ENCODE measurements at regions not wholly inside any gene's neighbourhood (a gene's known extent, or its start where the extent isn't known, plus 50 kb on each side); places are given as distances from the start of the nearest gene placed in this dataset.

DNA sequence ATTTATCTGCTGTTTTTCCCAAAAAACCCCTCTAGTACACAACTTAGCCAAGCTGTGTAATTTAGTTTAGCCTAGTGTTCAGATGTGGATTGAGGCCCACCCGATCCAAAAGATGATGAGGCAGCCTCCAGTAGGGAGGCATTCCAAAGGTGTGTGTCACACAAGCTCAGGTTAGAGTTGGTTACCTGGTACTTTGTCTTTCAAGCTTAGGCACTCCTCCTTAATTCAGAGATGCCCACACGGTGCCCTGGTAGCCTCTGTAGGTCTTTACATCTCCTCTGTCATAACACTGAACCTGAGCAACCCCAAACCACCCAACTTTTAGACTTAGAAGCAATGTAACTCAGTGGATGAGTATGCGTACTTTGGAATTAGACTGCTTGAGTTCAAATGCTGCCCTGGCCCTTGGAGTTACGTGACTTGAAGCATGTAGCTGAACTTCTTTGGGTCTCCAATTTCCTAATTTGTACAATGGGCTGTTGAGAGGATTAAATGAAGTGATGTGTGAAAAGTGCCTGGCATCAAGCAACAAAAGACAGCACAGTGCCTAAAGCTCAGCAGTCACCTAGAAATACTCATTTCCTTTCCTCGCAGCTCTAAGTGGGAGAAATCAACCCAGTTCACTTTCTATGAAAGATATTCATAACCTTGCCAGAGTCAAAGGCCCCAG is 284.6 kb upstream of the RARB start:
- TF ChIP-seq, protein P1, sequence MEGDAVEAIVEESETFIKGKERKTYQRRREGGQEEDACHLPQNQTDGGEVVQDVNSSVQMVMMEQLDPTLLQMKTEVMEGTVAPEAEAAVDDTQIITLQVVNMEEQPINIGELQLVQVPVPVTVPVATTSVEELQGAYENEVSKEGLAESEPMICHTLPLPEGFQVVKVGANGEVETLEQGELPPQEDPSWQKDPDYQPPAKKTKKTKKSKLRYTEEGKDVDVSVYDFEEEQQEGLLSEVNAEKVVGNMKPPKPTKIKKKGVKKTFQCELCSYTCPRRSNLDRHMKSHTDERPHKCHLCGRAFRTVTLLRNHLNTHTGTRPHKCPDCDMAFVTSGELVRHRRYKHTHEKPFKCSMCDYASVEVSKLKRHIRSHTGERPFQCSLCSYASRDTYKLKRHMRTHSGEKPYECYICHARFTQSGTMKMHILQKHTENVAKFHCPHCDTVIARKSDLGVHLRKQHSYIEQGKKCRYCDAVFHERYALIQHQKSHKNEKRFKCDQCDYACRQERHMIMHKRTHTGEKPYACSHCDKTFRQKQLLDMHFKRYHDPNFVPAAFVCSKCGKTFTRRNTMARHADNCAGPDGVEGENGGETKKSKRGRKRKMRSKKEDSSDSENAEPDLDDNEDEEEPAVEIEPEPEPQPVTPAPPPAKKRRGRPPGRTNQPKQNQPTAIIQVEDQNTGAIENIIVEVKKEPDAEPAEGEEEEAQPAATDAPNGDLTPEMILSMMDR (conservative IDR thresholded peaks at IDR 0.05), result no peak
- no peak overlapping the region for H3K27ac ChIP-seq

DNA sequence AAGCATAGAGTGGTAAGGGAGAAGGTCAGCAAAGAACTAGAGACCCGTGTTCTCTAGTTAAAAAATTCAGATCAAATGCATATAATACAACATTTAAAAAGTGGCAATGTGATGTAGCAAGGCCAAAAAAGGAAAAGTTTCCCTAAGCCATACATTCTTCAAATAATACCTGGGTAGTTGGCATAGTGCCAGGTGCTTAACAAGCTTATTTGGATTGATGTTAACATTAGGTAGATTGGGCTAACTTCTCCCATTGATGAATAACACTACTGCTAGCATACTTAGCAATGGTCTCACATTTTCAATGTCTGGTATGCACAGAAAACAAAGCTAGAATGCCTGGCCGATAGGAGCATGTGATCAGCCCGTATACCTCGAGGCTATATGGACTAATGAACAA is 283.6 kb upstream of the RARB start:
- TF ChIP-seq ZFX (IDR thresholded peaks at IDR 0.05), result no peak
- TF ChIP-seq, protein P1 (conservative IDR thresholded peaks at IDR 0.05), result no peak
- H3K27ac ChIP-seq, result no peak overlapping the region

DNA sequence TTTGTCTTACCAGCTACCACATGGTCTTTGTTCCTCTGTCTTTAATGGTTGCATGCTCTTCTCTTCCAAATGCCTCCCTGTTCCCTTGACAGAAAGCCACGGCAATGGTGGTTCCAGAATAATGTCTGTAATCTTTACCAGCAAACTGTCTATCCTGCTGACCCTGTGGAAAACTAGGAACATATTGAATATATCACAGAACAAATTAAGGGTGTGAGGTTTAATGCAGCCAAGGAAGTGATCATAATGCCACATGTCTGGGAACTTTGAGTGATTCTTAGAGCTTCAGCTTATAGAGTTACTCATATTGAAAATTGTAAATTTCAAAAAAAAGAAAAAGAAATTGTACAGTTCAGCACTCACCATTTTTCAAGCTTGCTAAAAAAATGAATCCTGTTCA is 282.9 kb upstream of the RARB start:
- H3K27ac ChIP-seq, result no peak overlapping the region
- TF ChIP-seq, protein P1 (conservative IDR thresholded peaks at IDR 0.05), result no peak
- TF ChIP-seq ZFX (IDR thresholded peaks at IDR 0.05), result no peak

DNA sequence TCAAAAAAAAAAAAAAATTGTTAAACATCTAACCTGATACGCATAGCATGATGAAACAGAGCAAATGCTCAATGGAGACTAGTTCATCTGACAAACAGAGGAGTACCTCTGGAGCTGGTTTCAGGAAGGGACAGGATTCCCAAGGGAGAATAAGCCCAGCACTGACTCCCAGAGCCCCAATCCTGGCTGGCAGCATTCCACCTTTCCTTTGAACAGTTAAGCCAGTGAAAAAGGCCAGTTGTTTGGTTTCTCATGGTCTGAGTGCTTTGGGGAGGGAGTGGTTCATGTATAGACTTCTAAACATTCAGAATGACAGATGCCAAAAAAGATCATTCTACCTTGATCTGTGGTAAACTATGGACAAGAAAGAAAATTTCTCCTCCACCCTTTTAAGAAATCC is 277.9 kb upstream of the RARB start:
- H3K27ac ChIP-seq, result no peak overlapping the region
- TF ChIP-seq, protein P1 (conservative IDR thresholded peaks at IDR 0.05), result no peak
- TF ChIP-seq ZFX (IDR thresholded peaks at IDR 0.05), result no peak

DNA sequence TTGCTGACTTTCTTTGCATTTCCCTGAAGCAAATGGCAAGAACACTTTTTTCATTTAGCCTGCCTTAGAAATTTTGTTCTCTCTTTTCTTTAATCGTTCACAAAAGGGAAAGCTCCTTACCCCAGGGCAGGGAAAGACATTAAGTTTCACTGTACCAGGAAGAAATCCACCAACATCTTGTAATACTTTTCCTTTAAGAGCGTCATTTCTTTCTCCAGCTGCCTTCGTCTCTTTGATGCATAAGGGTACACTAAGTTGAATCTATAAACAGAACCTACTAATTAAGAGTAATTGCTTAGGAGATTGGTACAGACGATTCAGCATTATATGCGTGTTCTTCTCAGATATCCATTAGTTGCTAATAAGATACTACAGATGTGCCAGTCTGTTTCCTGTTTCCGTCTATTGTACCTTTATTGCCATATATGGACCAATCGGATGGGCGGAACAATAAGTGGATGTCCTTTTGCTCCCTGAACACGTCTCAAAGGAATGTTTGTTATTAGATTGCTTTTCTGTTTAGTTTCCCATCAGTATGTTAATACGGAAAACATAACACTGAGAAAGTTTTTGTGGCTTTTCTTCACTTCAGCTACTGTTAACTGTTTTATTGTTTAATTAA is 276.7 kb upstream of the RARB start:
- TF ChIP-seq, protein P1 (conservative IDR thresholded peaks at IDR 0.05), result no peak
- TF ChIP-seq ZFX (IDR thresholded peaks at IDR 0.05), result no peak

DNA sequence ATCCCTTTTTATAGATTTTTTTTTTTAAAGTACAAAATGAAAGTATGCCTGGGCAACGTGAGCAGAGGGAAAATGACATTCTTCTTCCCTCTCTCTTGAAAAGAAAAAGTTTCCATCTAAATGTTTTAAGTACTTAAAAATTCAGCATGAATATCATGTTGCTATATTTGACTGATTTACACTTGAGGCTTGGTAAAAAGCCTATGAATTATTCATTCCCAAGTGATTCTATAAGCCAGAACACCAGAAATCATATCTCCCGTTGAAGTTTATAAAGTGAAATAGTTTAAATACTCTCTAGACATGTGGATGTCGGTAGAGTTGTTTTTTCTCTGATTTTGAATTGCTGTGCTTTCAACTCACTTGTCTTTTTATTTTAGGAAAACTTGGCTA is 276.2 kb upstream of the RARB start:
- TF ChIP-seq ZFX (IDR thresholded peaks at IDR 0.05), result no peak
- TF ChIP-seq, protein P1 (conservative IDR thresholded peaks at IDR 0.05), result no peak
- H3K27ac ChIP-seq, result no peak overlapping the region

More for the DNA sequence above, 276.7 kb upstream of the RARB start:
- H3K27ac ChIP-seq, result no peak overlapping the region

DNA sequence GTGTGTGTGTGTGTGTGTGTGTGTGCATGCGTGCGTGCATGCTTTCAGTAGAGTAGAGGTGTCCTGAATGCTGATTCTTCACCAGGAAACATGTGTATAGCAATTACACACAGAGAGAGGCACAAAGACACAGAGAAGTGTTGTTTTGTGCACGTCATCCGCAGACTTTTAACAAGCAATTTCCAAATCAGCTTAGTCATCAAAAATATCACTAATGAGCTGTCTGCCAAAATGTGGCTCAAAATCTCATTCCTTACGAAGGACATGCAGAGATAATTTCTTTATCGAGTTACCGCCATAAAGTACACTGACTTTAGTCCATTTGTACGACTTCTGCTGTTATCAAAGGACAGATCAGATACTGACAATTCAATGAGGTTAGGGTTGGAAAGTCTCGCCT is 274.9 kb upstream of the RARB start:
- no peak for TF ChIP-seq ZFX (IDR thresholded peaks at IDR 0.05)
- TF ChIP-seq, protein P1 (conservative IDR thresholded peaks at IDR 0.05), result no peak
- H3K27ac ChIP-seq, result no peak overlapping the region

All from C4-2B (cell line).